ENCODE measurements at regions not wholly inside any gene's neighbourhood (a gene's known extent, or its start where the extent isn't known, plus 50 kb on each side); places are given as distances from the start of the nearest gene placed in this dataset.

DNA sequence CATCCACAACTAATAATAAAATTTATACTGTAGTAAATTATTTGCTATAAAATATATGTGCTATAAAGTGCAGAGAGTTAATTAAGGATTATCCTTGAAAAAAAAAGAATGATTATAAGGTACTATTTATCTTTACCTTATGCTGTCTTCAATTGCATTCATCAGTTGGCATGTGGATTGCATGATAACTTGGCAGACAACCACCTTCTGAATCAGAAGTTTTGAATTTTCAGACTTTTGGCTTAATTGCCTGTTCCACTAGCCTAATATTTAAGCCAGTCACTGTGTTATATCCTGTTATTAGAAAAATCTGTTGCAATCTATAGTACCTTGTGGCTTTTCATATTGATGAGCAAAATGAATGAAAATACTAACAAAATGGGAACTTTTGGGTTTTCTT is 1040.3 kb upstream of the PCDH10 start:
- TF ChIP-seq, protein P1, sequence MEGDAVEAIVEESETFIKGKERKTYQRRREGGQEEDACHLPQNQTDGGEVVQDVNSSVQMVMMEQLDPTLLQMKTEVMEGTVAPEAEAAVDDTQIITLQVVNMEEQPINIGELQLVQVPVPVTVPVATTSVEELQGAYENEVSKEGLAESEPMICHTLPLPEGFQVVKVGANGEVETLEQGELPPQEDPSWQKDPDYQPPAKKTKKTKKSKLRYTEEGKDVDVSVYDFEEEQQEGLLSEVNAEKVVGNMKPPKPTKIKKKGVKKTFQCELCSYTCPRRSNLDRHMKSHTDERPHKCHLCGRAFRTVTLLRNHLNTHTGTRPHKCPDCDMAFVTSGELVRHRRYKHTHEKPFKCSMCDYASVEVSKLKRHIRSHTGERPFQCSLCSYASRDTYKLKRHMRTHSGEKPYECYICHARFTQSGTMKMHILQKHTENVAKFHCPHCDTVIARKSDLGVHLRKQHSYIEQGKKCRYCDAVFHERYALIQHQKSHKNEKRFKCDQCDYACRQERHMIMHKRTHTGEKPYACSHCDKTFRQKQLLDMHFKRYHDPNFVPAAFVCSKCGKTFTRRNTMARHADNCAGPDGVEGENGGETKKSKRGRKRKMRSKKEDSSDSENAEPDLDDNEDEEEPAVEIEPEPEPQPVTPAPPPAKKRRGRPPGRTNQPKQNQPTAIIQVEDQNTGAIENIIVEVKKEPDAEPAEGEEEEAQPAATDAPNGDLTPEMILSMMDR (IDR thresholded peaks at IDR 0.05; ENCODE audit: insufficient read depth, low read length), result no peak
- TF ChIP-seq GABPA (IDR thresholded peaks at IDR 0.05; ENCODE audit: low read depth), result no peak
